ENCODE measurements at regions not wholly inside any gene's neighbourhood (a gene's known extent, or its start where the extent isn't known, plus 50 kb on each side); places are given as distances from the start of the nearest gene placed in this dataset.

GRCh38 chr11:128326791-128327190 lies 260.6 kb downstream of the ETS1 start:
- no peak for DNase-seq

DNA sequence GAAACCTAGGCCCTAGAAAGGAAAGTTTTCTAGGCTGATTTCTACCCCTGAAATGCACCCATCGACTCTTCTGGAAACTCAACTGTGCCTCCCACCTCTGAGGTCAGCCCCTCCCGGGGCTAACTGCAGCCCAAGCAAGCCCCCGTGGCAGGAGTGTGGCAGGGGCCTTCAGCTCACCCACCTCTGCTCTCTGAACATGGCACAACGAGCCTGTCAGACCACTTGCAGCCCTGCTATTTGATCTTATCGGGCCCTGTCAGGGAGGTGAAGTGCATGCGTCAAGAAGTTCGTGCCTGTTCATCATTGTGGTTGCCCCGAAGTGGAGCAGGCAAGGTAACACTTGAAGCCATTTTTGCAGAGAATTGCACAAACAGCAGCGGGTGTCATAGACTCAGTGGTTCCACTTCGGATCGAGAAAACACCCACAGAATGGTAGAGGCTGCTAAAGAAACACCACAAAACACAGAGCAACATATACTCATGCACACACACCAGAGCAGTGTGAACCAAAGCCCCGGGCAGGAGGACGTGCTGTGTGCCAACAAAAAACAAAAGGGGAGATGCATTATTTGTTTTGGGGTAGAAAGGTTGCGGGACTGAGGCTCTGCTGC lies 262.7 kb downstream of the ETS1 start:
- DNase-seq: peak; percentile 64

- no peak for DNase-seq
These were observed 263.3 kb downstream of the ETS1 start for GRCh38 chr11:128324051-128324481.

GRCh38 chr11:128323381-128323780 lies 264.0 kb downstream of the ETS1 start:
- DNase-seq: no peak

- DNase-seq: peak; percentile 53
These were observed 268.4 kb downstream of the ETS1 start for GRCh38 chr11:128318856-128319474.

DNA sequence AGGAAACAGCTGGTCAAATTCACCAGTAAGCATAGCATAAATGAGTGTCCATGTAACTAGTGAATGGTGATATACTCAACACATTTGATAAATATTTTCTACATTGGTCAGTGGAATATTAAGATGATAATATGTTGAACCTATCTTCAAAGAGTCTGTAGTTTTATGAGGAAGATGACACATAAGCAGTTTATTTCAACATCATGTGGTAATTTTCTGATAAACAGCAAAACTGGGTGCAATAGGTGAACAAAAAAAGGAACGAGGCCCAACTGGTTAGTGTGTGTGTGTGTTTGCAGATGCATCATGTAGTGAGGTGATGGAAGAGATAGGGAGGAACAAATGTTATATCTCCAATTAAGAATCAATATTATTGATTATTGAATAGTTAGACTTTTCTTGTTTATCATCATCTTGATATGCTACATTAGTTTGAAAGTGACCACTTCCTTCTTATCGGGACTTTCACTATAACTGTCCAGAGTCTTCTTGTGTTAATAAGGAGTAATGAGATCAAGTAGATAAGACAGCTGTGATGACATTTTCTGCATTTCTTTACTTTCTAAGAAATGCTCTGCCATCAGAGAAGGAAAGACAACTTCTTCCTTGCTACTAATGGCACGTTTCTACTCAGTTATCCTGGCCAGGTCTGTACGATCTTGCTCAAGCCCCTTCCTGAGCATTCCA lies 270.7 kb downstream of the ETS1 start:
- DNase-seq: no peak

GRCh38 chr11:128315933-128316332 lies 271.4 kb downstream of the ETS1 start:
- no peak for DNase-seq

- no peak for DNase-seq
These were observed 273.4 kb downstream of the ETS1 start for GRCh38 chr11:128313931-128314330.

- DNase-seq: no peak
These were observed 275.3 kb downstream of the ETS1 start for GRCh38 chr11:128311742-128312719.

GRCh38 chr11:128310676-128311445 lies 276.5 kb downstream of the ETS1 start:
- no peak for DNase-seq

- DNase-seq: no peak
These were observed 277.4 kb downstream of the ETS1 start for GRCh38 chr11:128310005-128310404.

DNA sequence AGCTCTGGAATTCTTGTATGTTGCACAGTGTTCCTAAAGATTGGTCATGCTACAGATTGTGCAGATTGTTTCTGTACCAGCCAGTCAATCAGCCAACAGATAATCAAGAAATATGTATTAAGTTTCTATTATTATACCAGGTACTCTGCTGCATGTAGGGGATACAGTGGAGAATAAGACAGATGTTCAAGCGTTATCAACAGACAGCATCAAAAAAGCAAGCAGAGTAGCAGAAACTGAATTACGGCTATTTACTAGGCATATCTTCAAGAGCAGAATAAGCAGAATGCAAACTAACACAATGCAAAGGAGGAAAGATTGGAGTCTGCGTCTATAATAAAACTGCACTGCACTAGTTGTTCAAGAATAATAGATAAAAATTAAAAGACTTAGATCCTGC lies 278.6 kb downstream of the ETS1 start:
- DNase-seq: no peak

DNA sequence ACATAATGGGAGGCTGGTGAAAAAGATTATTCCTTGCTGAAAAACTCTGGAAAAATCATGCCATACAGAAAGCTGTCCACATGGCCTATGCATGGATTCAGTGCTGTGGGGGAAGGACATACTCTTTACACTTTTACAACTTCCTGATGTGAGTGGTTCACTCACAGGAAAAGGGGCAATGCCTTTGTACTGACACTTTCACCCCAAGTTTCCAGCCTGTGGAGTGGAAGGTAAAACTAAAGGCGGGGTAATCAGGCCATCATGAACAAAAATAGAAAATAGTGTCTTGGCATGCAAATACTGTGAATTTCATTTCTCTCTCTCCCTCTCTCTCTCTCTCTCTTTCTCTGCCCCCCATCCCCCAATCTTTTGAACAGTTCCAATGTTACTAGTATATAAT lies 281.8 kb downstream of the ETS1 start:
- DNase-seq: no peak

GRCh38 chr11:128304666-128305485 lies 282.5 kb downstream of the ETS1 start:
- DNase-seq: no peak

DNA sequence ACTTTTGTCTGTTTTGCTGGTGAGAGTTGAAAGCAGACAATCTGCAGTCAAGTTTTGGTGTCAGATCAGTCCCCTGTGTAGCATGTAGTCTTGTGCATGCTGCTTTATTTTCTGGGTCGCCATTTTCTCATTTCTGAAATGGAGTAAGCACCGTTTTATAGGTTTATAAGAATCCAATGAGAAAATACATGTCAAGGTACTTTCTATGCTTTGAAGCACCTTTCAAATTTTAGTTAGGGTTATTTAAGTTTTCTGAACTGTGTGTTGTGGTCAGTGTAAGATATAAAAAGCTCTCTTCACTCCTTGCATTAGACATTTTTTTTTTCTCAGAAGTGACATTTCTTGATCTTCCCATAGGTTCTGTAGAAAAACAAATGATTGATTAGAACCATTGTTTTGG lies 283.2 kb downstream of the ETS1 start:
- no peak for DNase-seq

DNA sequence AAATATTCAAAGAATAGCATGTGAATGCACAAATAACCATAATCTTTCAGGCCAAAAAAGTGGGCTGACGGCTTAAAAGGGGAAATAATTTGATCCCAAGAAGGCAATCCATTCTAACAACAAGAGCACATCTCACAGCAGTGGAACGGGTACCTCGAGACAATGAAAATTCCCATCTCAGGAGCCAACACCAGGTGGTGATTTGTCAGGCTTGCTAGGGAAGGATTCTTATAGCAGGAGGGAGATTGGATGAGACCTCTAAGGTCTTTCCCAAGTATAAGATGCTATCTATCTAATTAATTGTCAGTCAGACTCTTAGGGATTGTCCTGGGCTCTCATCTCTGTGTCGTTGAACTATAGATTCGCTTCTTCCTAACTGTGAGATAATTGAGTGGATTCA lies 284.0 kb downstream of the ETS1 start:
- no peak for DNase-seq

DNA sequence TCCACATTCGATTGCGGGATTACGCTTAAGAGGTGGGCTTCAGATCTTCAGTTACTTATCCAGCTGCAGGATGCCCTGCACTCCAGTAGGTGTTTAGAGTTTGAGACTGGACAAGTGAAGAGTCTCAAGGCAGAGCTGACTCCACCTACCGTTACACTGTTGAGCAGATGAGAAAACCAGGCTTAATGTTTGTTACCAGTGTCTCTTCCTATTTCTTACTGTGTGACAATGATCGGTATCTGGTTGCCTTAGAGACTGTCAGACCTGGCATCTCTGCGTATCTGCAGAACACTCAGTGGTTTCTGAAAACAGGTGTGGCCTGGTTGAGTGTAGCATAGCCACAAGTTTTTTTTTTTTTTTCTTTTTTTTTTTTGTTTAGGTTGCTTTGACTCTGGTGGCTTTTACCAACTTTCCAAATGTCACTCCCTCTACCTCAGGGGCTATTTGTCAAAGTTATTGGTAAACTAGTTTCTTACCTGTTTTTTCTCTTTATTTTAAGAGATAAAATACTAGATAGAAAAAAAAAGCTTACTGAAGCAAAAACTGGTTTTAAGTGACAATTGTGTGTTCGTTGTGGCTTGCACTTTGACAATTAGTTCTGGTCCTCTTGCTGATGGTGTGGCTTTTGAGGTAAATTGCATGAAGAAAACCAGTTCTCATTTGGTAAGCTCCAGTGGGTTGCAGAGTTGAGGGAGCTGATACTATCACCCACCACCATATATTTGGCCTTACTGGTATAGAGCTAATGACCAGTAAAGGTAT lies 284.8 kb downstream of the ETS1 start:
- DNase-seq: peak; percentile 45

DNA sequence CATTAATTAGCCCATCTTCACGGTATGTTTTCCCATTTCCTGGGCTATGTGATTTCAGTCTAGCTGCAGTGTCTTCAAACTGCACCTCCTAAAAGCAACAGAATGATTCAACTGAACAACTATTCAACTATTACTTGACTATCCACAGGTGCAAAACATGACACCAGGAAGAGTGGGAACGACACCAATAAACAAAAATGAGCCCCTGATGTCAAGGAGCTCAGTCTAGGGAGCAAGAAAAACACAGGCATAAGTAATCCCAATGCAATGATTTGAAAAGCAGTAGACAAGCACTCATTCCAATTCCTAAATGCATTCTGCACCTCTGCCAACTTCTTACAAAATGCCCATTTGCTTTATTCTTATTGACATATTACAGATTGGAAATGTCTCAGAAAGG lies 285.6 kb downstream of the ETS1 start:
- DNase-seq: no peak

DNA sequence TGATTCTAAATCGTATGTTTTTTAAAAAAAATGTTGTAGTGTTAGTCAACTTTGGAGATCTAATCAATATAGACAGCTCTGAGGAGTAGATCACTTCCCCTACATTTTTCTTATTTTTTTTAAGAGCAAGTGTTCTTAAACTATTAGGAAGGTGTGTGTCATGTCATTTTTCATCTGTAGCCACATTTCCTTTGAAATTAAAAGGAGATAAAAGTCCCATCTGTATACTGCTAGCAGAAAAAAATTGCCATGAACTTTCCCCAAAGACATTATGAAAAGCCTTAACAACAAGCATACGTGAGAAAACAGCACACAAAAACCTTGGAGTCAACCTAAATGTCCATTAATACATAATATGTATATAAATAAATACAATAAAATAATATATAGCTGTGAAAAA lies 286.6 kb downstream of the ETS1 start:
- no peak for DNase-seq

DNA sequence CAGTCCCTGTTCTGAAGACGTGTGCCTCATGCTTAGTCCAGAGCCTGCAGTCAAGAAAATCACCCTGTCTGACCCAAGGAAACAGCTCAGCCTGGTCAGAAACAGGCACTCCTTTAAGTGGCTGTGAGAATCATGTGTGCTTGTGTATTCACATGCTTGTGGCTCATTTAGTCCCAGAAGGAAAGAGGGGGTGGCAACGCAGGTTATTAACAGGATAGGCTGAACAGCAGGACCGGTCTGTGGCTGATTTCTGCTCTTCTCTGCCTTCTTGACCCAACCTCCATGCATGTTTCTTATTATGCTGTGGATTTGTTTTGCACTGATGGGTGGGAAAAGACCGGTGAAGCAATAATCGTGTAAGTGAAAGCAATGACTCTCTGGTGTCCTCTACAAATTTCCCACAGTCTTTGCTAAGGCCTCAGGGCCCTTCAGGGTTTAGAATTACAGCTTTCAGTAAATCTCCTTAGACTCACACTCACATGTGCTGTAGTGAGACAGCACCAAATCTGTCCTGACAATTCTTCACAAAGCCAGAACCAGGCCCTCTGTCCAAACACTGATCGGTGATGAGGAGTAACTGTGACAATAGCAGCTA lies 288.1 kb downstream of the ETS1 start:
- no peak for DNase-seq
